Activated T-helper 1 cell treated with anti-CD3 and anti-CD28 coated beads, Interleukin-12 subunit alpha, Interleukin-12 subunit beta, Interleukin-2, Interleukin-4 antibody, amounts not matched to agents 30 ng/mL and 10 ng/mL and 1 ng/mL, durations not matched to agents 14 hours and 24 hours and 36 hours (primary cell): ENCODE measurements at regions not wholly inside any gene's neighbourhood (a gene's known extent, or its start where the extent isn't known, plus 50 kb on each side); places are given as distances from the start of the nearest gene placed in this dataset.

Source experiments
- DNase-seq: peaks from one replicate; pipeline ENCODE4 v3.0.0; 2021; ENCODE audit warnings: low spot score
- H3K27ac Mint-ChIP-seq: one replicate; pipeline ENCODE4 v1.8.0; 2021; ENCODE audit warnings: mild to moderate bottlenecking, mixed read lengths
- H3K27me3 Mint-ChIP-seq: one replicate; pipeline ENCODE4 v1.8.0; 2022; ENCODE audit warnings: mild to moderate bottlenecking, moderate library complexity, mixed read lengths; ENCODE audit not compliant: insufficient read depth
- H3K36me3 Mint-ChIP-seq: one replicate; pipeline ENCODE4 v1.8.0; 2021; ENCODE audit warnings: low read depth, mixed read lengths
- H3K4me1 Mint-ChIP-seq: one replicate; pipeline ENCODE4 v1.8.0; 2021; ENCODE audit warnings: low read depth, mixed read lengths
- H3K4me3 Mint-ChIP-seq: one replicate; pipeline ENCODE4 v1.8.0; 2021; ENCODE audit warnings: mild to moderate bottlenecking, moderate library complexity, mixed read lengths
- H3K9me3 Mint-ChIP-seq: one replicate; pipeline ENCODE4 v1.8.0; 2021; ENCODE audit warnings: mixed read lengths
- intact Hi-C: fragments of 100-400 bp; cut with micrococcal nuclease; formaldehyde crosslinking; loops from one replicate; pipeline ENCODE4 v1.15.1; 2024

- no peak for DNase-seq
- no peak overlapping the region for H3K4me3 Mint-ChIP-seq
- no peaks in the 10 kb centered on the region for H3K9me3 Mint-ChIP-seq
- no peak overlapping the region for H3K27ac Mint-ChIP-seq
- no peaks in the 10 kb centered on the region for H3K4me1 Mint-ChIP-seq
- no peaks in the 10 kb centered on the region for H3K36me3 Mint-ChIP-seq
- no peaks in the 10 kb centered on the region for H3K27me3 Mint-ChIP-seq
- intact Hi-C loops: no loop called here
Measured at GRCh38 chr10:105644978-105645377, 1003.9 kb downstream of the SORCS3 start.

DNA sequence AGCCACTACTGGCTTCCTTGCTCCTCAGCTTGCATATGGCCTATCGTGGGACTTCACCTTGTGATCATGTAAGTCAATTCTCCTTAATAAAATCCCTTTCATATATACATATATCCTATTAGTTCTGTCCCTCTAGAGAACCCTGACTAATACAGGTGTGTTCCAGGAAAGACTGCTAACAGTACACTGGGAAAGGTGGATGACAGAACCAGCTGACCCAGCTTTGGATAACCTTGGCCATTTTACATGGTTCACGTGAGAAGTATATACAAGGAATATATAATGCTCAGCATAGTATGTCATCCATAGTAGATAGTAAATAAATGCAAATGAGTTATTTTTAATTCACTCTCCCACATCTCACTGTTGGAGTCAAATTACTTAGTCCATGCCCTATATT lies 1003.5 kb downstream of the SORCS3 start:
- Mint-ChIP-seq H3K4me1 (no peaks in the 10 kb centered on the region), H3K27me3 (no peaks in the 10 kb centered on the region), H3K9me3 (no peaks in the 10 kb centered on the region), H3K4me3 (no peak overlapping the region), H3K27ac (no peak overlapping the region), H3K36me3 (no peaks in the 10 kb centered on the region)
- no peak for DNase-seq
- intact Hi-C loops: no loop called here

DNA sequence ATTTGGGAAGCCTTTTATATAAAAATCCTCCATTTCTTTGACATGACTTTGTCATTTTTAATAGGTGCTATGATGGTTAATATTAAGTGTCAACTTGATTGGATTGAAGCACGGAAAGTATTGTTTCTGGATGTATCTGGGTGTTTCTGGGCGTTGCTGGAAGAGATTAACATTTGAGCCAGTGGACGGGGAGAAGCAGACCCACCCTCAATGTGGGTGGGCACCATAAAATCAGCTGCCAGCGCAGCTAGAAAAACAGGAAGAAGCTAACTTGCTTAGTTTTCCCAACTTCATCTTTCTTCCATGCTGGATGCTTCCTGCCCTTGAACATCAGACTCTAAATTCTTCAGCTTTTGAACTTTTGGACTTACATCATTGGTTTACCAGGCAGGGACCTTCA lies 1003.0 kb downstream of the SORCS3 start:
- DNase-seq: no peak
- Mint-ChIP-seq H3K36me3 (no peaks in the 10 kb centered on the region), H3K4me3 (no peak overlapping the region), H3K9me3 (no peaks in the 10 kb centered on the region), H3K27ac (no peak overlapping the region), H3K27me3 (no peaks in the 10 kb centered on the region), H3K4me1 (no peaks in the 10 kb centered on the region)
- intact Hi-C loops: no loop called here

DNA sequence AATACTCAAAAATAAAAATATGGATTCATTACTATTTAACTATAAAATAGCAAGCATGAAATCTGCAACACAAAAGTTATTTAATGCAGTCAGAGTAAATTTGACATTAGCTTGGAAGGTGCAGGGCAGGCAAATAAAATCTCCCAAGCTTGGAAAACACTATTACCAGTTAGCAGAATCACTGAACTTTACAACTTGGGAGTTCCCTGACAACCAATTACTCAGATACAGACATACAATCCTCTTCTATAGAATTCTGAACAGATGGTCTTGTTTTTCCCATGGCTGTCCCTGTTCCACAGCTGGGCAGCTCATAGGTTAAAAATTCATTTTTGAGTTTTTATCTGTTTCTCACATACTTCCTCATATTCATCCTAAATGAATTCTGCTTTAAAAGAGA lies 1002.6 kb downstream of the SORCS3 start:
- H3K36me3 Mint-ChIP-seq: no peaks in the 10 kb centered on the region
- H3K9me3 Mint-ChIP-seq: no peaks in the 10 kb centered on the region
- no peak overlapping the region for H3K27ac Mint-ChIP-seq
- H3K4me3 Mint-ChIP-seq: no peak overlapping the region
- no peak for DNase-seq
- H3K27me3 Mint-ChIP-seq: no peaks in the 10 kb centered on the region
- intact Hi-C loops: no loop called here
- H3K4me1 Mint-ChIP-seq: no peaks in the 10 kb centered on the region

GRCh38 chr10:105634281-105634680 lies 993.2 kb downstream of the SORCS3 start:
- no peak overlapping the region for H3K4me3 Mint-ChIP-seq
- H3K4me1 Mint-ChIP-seq: no peaks in the 10 kb centered on the region

GRCh38 chr10:105615715-105616365 lies 974.8 kb downstream of the SORCS3 start:
- Mint-ChIP-seq H3K4me1 (no peaks in the 10 kb centered on the region), H3K9me3 (no peaks in the 10 kb centered on the region), H3K4me3 (no peak overlapping the region), H3K36me3 (no peaks in the 10 kb centered on the region), H3K27ac (no peak overlapping the region), H3K27me3 (no peaks in the 10 kb centered on the region)
- intact Hi-C loops: no loop called here
- no peak for DNase-seq

More at GRCh38 chr10:105634281-105634680, 993.2 kb downstream of the SORCS3 start:
- Mint-ChIP-seq H3K9me3 (no peaks in the 10 kb centered on the region), H3K36me3 (no peaks in the 10 kb centered on the region), H3K27ac (no peak overlapping the region), H3K27me3 (no peaks in the 10 kb centered on the region)
- intact Hi-C loops: no loop called here
- no peak for DNase-seq

GRCh38 chr10:105611244-105611798 lies 970.2 kb downstream of the SORCS3 start:
- H3K27me3 Mint-ChIP-seq: peaks cover 2% of the 10 kb centered on the region
- no peak overlapping the region for H3K4me3 Mint-ChIP-seq
- no peak for DNase-seq
- H3K36me3 Mint-ChIP-seq: no peaks in the 10 kb centered on the region
- H3K27ac Mint-ChIP-seq: no peak overlapping the region
- no peaks in the 10 kb centered on the region for H3K4me1 Mint-ChIP-seq
- intact Hi-C loops: no loop called here
- no peaks in the 10 kb centered on the region for H3K9me3 Mint-ChIP-seq

- intact Hi-C loops: no loop called here
- H3K4me3 Mint-ChIP-seq: no peak overlapping the region
- H3K27ac Mint-ChIP-seq: no peak overlapping the region
- DNase-seq: no peak
- no peaks in the 10 kb centered on the region for H3K9me3 Mint-ChIP-seq
- H3K36me3 Mint-ChIP-seq: no peaks in the 10 kb centered on the region
- H3K27me3 Mint-ChIP-seq: peaks cover 2% of the 10 kb centered on the region
- H3K4me1 Mint-ChIP-seq: no peaks in the 10 kb centered on the region
Measured at GRCh38 chr10:105609451-105609850, 968.4 kb downstream of the SORCS3 start.

DNA sequence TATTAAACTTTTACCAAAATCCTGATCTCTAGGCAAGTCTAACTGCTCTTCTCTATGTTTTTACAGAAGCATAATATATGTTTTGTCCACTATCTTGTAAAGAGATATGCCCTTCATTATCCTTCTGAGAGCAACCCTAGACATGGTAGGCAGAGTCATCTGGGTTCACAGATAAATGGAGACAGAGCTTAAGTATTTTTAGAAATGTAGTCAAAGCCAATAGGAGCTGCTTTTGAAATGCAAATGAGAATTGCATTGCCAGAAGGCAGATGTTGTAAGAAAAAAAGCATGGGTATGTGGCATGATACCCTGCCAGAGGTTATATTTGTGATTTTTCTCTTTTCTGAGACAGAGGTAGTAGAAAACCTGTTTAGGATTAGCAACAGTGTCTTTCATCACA lies 964.8 kb downstream of the SORCS3 start:
- Mint-ChIP-seq H3K36me3 (no peaks in the 10 kb centered on the region), H3K9me3 (no peaks in the 10 kb centered on the region), H3K4me3 (no peak overlapping the region), H3K27me3 (peaks cover 2% of the 10 kb centered on the region), H3K4me1 (no peaks in the 10 kb centered on the region), H3K27ac (no peak overlapping the region)
- no peak for DNase-seq
- intact Hi-C loops: no loop called here

- no peak for DNase-seq
- Mint-ChIP-seq H3K27ac (no peak overlapping the region), H3K9me3 (no peaks in the 10 kb centered on the region), H3K36me3 (no peaks in the 10 kb centered on the region), H3K27me3 (peaks cover 2% of the 10 kb centered on the region), H3K4me3 (no peak overlapping the region), H3K4me1 (no peaks in the 10 kb centered on the region)
- intact Hi-C loops: no loop called here
Measured at GRCh38 chr10:105605104-105605503, 964.0 kb downstream of the SORCS3 start.

DNA sequence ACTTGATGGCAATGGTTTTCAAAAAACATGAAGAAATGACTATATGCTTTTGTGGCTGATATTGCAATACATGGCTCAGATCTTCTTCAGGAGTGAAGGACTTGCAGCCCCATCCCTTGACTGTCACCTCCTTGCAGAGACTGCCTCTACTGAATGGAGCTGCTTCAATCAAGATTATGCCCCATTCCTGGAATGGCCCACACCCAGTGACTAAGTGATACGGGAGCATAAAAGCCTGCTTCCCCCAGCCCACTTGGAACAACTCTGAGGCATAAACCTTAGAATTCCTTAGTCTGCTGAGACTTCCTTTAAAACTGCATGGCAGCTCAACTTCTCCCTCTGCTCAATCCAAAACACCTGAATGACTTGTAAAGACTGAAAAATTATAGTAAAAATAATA lies 957.1 kb downstream of the SORCS3 start:
- H3K27ac Mint-ChIP-seq: no peak overlapping the region
- no peak for DNase-seq
- H3K4me1 Mint-ChIP-seq: no peaks in the 10 kb centered on the region
- no peaks in the 10 kb centered on the region for H3K9me3 Mint-ChIP-seq
- intact Hi-C loops: no loop called here
- no peak overlapping the region for H3K4me3 Mint-ChIP-seq
- H3K27me3 Mint-ChIP-seq: no peaks in the 10 kb centered on the region
- H3K36me3 Mint-ChIP-seq: no peaks in the 10 kb centered on the region

GRCh38 chr10:105597312-105597711 lies 956.2 kb downstream of the SORCS3 start:
- H3K27ac Mint-ChIP-seq: no peak overlapping the region
- no peaks in the 10 kb centered on the region for H3K27me3 Mint-ChIP-seq
- no peak overlapping the region for H3K4me3 Mint-ChIP-seq
- DNase-seq: no peak
- intact Hi-C loops: no loop called here
- no peaks in the 10 kb centered on the region for H3K4me1 Mint-ChIP-seq
- H3K9me3 Mint-ChIP-seq: no peaks in the 10 kb centered on the region
- H3K36me3 Mint-ChIP-seq: no peaks in the 10 kb centered on the region

GRCh38 chr10:105596749-105597148 lies 955.7 kb downstream of the SORCS3 start:
- Mint-ChIP-seq H3K27ac (no peak overlapping the region), H3K9me3 (no peaks in the 10 kb centered on the region), H3K36me3 (no peaks in the 10 kb centered on the region), H3K4me3 (no peak overlapping the region), H3K4me1 (no peaks in the 10 kb centered on the region), H3K27me3 (no peaks in the 10 kb centered on the region)
- intact Hi-C loops: no loop called here
- no peak for DNase-seq

- no peaks in the 10 kb centered on the region for H3K36me3 Mint-ChIP-seq
- no peaks in the 10 kb centered on the region for H3K9me3 Mint-ChIP-seq
- H3K4me1 Mint-ChIP-seq: no peaks in the 10 kb centered on the region
- DNase-seq: no peak
- no peak overlapping the region for H3K4me3 Mint-ChIP-seq
- H3K27ac Mint-ChIP-seq: no peak overlapping the region
- intact Hi-C loops: no loop called here
- no peaks in the 10 kb centered on the region for H3K27me3 Mint-ChIP-seq
Measured at GRCh38 chr10:105594296-105594695, 953.2 kb downstream of the SORCS3 start.
